Fibroblast of skin of right biceps (primary cell): ENCODE measurements at regions not wholly inside any gene's neighbourhood (a gene's known extent, or its start where the extent isn't known, plus 50 kb on each side); places are given as distances from the start of the nearest gene placed in this dataset.

Source experiments
- DNase-seq: peaks from one replicate; pipeline ENCODE4 v3.0.0-alpha.2; 2013

GRCh38 chr5:88939300-88939699 is 56.3 kb upstream of the MEF2C start:
- DNase-seq: no peak

DNA sequence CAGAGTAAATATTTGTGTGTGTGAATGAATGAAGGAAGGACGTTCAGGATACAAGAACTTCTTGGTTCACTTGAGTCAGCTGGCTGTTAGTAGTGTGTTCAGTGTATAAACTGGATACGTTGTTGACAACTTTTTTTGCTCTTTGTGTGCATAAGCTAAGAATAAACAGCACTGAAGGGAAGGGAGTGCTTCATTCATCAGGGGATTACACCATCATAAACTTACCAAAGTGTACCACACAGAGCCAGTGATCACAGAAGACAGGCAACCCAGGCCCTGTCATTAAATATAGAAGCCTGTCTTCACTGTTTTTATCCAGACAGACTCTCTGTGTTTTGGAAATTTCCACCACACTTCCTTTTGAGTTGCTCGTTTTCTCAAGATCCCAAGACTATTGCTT is 55.5 kb upstream of the MEF2C start:
- no peak for DNase-seq

DNA sequence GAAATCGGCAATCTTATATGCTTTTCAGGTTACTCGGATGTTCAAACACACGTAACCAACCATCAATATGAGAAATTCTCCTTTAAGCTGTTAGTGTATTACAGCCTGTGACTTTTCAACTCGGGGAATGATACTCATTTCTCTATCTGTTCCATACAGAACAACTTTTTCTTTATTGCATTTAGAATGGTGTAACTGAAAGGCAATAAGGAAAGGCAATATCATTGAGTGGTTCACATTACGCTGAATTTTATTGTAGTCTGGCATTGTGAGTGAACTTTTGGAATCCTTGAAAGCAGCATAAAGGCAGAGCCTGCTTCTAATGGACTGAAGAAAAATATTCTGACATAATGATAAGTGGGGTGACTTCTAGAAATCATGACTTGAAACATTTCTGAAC is 54.4 kb upstream of the MEF2C start:
- DNase-seq: no peak

DNA sequence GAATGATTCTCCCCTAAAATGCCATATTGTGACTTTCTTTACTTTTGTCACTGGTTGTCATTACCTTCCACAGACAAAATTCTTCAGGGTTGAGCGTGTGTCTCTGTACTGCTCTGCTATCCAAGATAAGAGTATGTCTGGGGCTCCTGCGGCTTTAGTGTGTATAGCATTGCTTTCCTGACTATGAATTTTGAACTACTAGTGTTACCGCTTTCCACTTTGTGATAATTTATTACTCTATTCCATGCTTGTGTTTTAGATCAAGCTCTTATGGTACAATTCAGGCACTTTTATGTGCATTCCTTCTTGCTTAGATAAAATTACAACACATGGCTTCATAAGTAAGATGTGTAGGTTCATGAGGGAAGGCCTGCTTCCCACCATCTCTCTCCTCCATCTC is 51.5 kb upstream of the MEF2C start:
- DNase-seq: peak; percentile 47
